ENCODE measurements at regions not wholly inside any gene's neighbourhood (a gene's known extent, or its start where the extent isn't known, plus 50 kb on each side); places are given as distances from the start of the nearest gene placed in this dataset.
"Not testable (repeated sequence)": the region's sequence is repeated elsewhere in the genome, so short reads cannot be mapped to it uniquely, and the experiment has no call there.

- H3K4me3 ChIP-seq (ENCODE audit: insufficient read depth, low read depth, low read length); H3K36me3 ChIP-seq (ENCODE audit: control insufficient read depth, insufficient read depth, low read length); H2BK120ac ChIP-seq (ENCODE audit: low read depth, low read length); H3K18ac ChIP-seq (ENCODE audit: low read depth, low read length); H3K56ac ChIP-seq (ENCODE audit: extremely low read depth, insufficient read depth, low read length); H3K4ac ChIP-seq (ENCODE audit: low read depth, low read length); in situ Hi-C loops (cut with MboI; ENCODE audit: low sequenced_read_pairs); BruUV-seq (replicated peaks); H3K14ac ChIP-seq (replicated peaks; ENCODE audit: low read depth, low read length); H3K79me1 ChIP-seq (ENCODE audit: low read depth in 1 of 2, low read length in 2 of 2); POLR2A ChIA-PET (ENCODE audit: unreplicated experiment); H2AFZ ChIP-seq (replicated peaks; ENCODE audit: low read length, poor library complexity); H2AK9ac ChIP-seq (replicated peaks; ENCODE audit: low read depth, low read length, poor library complexity); H4K91ac ChIP-seq (ENCODE audit: insufficient read depth, low read depth, low read length); CTCF ChIA-PET; H3K4me2 ChIP-seq (ENCODE audit: low read depth, low read length); DNase-seq; H4K20me1 ChIP-seq (ENCODE audit: insufficient read depth, low read length); H4K8ac ChIP-seq (ENCODE audit: low read depth in 2 of 2, low read length in 2 of 2); H2BK20ac ChIP-seq (ENCODE audit: low read depth, low read length); ATAC-seq (ENCODE audit: low read depth); H3K23ac ChIP-seq (ENCODE audit: low read depth, low read length); H3K27ac ChIP-seq (ENCODE audit: insufficient read depth, low read length); H3K9ac ChIP-seq (ENCODE audit: low read depth, low read length); H2BK5ac ChIP-seq (ENCODE audit: low read depth, low read length, poor library complexity, severe bottlenecking); H3K9me1 ChIP-seq (ENCODE audit: insufficient read depth, low read length); H4K5ac ChIP-seq (ENCODE audit: low read depth, low read length); intact Hi-C loops (cut with micrococcal nuclease); H3K27me3 ChIP-seq (ENCODE audit: control insufficient read depth, insufficient read depth, low read length); dilution Hi-C loops (cut with HindIII; ENCODE audit: low sequenced_read_pairs, unreplicated experiment); H3K4me1 ChIP-seq (ENCODE audit: control insufficient read depth, insufficient read depth, low read length); H2BK15ac ChIP-seq (ENCODE audit: low read depth, low read length); H2AK5ac ChIP-seq (ENCODE audit: low read depth, low read length): not testable (repeated sequence)
- 33% methylated on average over 1 of the region's 1 CpG; no CpG with 5 or more reads in 1 of the 2 experiments for WGBS, 2 experiments (ENCODE audit: extremely low coverage in 2 of 2, insufficient read length in 1 of 2)
- peaks cover 16% of the 10 kb centered on the region for H3K9me3 ChIP-seq (ENCODE audit: control insufficient read depth, insufficient read depth, low read length)
Observed at GRCh38 chr10:81664800-81665199, 210.2 kb upstream of the NRG3 start.

All from IMR-90 (cell line).